ENCODE measurements at regions not wholly inside any gene's neighbourhood (a gene's known extent, or its start where the extent isn't known, plus 50 kb on each side); places are given as distances from the start of the nearest gene placed in this dataset.

DNA sequence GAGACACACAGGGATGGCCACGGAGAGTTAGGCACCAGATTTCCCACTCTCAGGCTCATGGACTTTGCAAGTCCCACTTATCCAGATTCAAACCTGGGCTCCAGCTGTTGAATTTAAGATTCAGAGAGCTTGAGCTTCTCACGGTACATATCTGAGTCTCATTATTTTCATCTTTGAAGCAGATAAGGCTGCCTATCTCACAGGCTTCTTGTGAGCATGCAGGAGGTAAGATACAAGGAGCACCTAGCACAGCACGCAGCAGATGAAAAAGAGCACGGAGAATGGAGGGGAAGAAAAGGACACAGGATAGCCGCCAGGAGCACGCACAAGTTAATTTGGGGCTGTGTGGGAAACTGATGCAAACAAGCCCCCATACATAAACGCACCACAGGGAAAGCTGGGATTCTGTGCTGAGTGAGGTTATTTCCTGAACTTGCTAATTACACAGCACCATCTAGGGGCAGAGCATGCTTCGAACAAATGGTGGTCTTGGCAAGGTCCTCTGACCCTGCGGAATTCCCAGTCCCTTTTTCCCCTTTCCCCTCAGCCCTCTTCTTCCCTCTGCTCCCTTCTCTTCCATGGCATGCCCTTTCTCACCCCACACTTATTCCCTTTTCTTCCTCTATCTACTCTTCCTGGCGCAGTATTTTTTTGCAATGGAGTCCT is 134.7 kb upstream of the VANGL1 start:
- TF ChIP-seq POLR2AphosphoS5 (IDR thresholded peaks at IDR 0.05; ENCODE audit: low read depth, low read length): no peak
- TF ChIP-seq SIN3A (IDR thresholded peaks at IDR 0.05; ENCODE audit: borderline replicate concordance, insufficient read depth, low read length): no peak
- TF ChIP-seq TAF1 (IDR thresholded peaks at IDR 0.05; ENCODE audit: borderline replicate concordance, insufficient read depth, low read length): no peak
